Peyer's patch (tissue), 4 donors: ENCODE measurements at regions not wholly inside any gene's neighbourhood (a gene's known extent, or its start where the extent isn't known, plus 50 kb on each side); places are given as distances from the start of the nearest gene placed in this dataset.
"Not testable (repeated sequence)": the region's sequence is repeated elsewhere in the genome, so short reads cannot be mapped to it uniquely, and the experiment has no call there.

ENCODE experiments used
- DNase-seq, 3 donors: peaks; one replicate each; pipeline ENCODE4 v3.0.0-alpha.2; 2017 to 2019
- H3K27ac ChIP-seq, 4 donors: fragments of 200-600 bp; sonication (generic); one replicate each; pipeline ENCODE4 v1.5.1; 2016 to 2019
- H3K27me3 ChIP-seq, 2 donors: fragments of 200-600 bp; sonication (generic); one replicate each; pipeline ENCODE4 v1.5.1; 2019
- H3K36me3 ChIP-seq, 3 donors: fragments of 200-600 bp; sonication (generic); one replicate each; pipeline ENCODE4 v1.5.1; 2016 to 2019
- H3K4me1 ChIP-seq, 4 donors: fragments of 200-600 bp; sonication (generic); one replicate each; pipeline ENCODE4 v1.5.1; 2016 to 2019
- H3K4me3 ChIP-seq, 4 donors: fragments of 200-600 bp; sonication (generic); 1 replicate in 3 of 4; 2 replicates in 1 of 4; pipeline ENCODE4 v1.5.1; 2016 to 2019; ENCODE audit warnings: mild to moderate bottlenecking in 1 of 4
- H3K9me3 ChIP-seq, 4 donors: fragments of 200-600 bp; sonication (generic); one replicate each; pipeline ENCODE4 v1.5.1; 2016 to 2019; ENCODE audit warnings: mild to moderate bottlenecking in 1 of 4
- POLR2A ChIP-seq, 2 donors: fragments of 450-650 bp; IDR thresholded peaks; one replicate each; pipeline ENCODE4 v1.5.1; 2017; ENCODE audit warnings: antibody characterized with exemption in 2 of 2, mild to moderate bottlenecking in 2 of 2, moderate library complexity in 2 of 2
- TF ChIP-seq, protein P1 (sequence below), 6 experiments: fragments of 450-650 bp in 4 of 6; fragments of 200-600 bp in 2 of 6; sonication (generic) in 1 of 6; IDR thresholded peaks; one replicate each; pipeline ENCODE4 v1.5.1; 2017 to 2019; ENCODE audit warnings: antibody characterized with exemption in 6 of 6, mild to moderate bottlenecking in 3 of 6, moderate library complexity in 1 of 6

DNA sequence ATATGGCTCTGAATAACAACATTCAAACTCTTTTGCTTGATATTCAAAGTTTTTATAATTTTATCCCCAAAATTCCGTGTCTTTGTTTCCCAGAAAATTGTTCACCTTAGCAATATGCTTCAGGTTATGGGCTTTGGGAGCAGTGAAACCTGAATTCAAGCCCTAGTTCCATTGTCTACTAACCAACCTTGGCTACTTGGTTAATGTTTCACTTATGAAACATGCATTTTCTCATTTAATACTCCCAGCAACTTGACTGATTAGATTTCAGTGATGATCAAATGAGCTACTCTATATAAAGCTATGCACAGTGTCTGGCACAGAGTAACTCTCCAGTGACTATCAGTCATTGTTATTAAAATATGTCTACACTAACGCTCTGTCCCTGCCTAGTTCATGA, 192.2 kb upstream of the TENT5A start:
- H3K27me3 ChIP-seq, result no peaks in the 10 kb centered on the region
- no peak overlapping the region for H3K27ac ChIP-seq
- no peaks in the 10 kb centered on the region for H3K9me3 ChIP-seq
- DNase-seq, result no peak
- no peak overlapping the region for H3K4me3 ChIP-seq
- no peaks in the 10 kb centered on the region for H3K4me1 ChIP-seq
- no peaks in the 10 kb centered on the region for H3K36me3 ChIP-seq
- no peak for TF ChIP-seq POLR2A (IDR thresholded peaks at IDR 0.05)
- TF ChIP-seq, protein P1, sequence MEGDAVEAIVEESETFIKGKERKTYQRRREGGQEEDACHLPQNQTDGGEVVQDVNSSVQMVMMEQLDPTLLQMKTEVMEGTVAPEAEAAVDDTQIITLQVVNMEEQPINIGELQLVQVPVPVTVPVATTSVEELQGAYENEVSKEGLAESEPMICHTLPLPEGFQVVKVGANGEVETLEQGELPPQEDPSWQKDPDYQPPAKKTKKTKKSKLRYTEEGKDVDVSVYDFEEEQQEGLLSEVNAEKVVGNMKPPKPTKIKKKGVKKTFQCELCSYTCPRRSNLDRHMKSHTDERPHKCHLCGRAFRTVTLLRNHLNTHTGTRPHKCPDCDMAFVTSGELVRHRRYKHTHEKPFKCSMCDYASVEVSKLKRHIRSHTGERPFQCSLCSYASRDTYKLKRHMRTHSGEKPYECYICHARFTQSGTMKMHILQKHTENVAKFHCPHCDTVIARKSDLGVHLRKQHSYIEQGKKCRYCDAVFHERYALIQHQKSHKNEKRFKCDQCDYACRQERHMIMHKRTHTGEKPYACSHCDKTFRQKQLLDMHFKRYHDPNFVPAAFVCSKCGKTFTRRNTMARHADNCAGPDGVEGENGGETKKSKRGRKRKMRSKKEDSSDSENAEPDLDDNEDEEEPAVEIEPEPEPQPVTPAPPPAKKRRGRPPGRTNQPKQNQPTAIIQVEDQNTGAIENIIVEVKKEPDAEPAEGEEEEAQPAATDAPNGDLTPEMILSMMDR (IDR thresholded peaks at IDR 0.05), result no peak

GRCh38 chr6:81942842-81943241, 190.4 kb upstream of the TENT5A start:
- H3K36me3 ChIP-seq, H3K4me3 ChIP-seq, H3K27ac ChIP-seq, H3K9me3 ChIP-seq, DNase-seq, H3K27me3 ChIP-seq, H3K4me1 ChIP-seq: not testable (repeated sequence)

DNA sequence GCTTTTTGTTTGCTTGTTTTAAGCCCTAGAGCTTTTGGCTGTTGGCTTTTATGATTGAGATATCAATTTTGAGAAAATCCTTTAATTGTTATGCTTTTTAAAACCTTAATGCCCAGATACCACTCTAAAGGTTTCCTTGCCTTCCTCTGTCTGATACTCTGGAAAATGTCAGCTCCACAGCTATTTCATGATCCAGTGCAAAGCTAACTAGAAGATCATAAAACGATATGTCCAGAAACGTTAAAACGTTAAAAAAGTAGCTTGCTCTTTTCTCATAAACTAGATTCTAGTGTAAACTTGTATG, 189.5 kb upstream of the TENT5A start:
- Histone ChIP-seq H3K27ac (no peak overlapping the region), H3K4me1 (no peaks in the 10 kb centered on the region), H3K36me3 (no peaks in the 10 kb centered on the region), H3K27me3 (no peaks in the 10 kb centered on the region), H3K9me3 (no peaks in the 10 kb centered on the region), H3K4me3 (no peak overlapping the region)
- no peak for DNase-seq
- TF ChIP-seq, protein P1 (IDR thresholded peaks at IDR 0.05), result no peak
- TF ChIP-seq POLR2A (IDR thresholded peaks at IDR 0.05), result no peak

GRCh38 chr6:81940451-81940985, 188.0 kb upstream of the TENT5A start:
- Histone ChIP-seq H3K27me3 (no peaks in the 10 kb centered on the region), H3K27ac (no peak overlapping the region), H3K4me1 (no peaks in the 10 kb centered on the region), H3K9me3 (no peaks in the 10 kb centered on the region), H3K4me3 (no peak overlapping the region), H3K36me3 (no peaks in the 10 kb centered on the region)
- no peak for DNase-seq
- TF ChIP-seq POLR2A (IDR thresholded peaks at IDR 0.05), result no peak
- TF ChIP-seq, protein P1 (IDR thresholded peaks at IDR 0.05), result no peak

DNA sequence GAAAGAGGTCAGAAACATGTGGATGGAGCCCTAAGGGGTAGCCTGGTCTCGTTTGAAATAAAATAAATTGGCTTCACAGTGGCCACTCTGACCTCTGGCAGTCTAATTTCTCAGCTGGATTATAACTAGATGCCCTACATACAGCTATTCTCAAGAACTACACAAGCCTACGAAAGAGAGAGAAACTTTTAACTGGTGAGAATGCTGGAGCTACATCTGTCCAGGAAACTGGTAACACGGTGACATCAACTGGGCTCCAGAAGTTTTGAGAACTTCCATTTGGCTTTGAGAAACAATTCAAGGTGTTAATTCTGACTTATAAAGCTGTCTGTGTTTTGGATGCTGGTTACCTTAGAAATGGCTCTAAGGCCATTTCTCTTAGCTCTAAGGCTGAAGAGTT, 187.3 kb upstream of the TENT5A start:
- no peak for DNase-seq
- TF ChIP-seq POLR2A (IDR thresholded peaks at IDR 0.05), result no peak
- TF ChIP-seq, protein P1 (IDR thresholded peaks at IDR 0.05), result no peak
- H3K36me3 ChIP-seq, result no peaks in the 10 kb centered on the region
- no peak overlapping the region for H3K4me3 ChIP-seq
- H3K4me1 ChIP-seq, result no peaks in the 10 kb centered on the region
- H3K27ac ChIP-seq, result no peak overlapping the region
- no peaks in the 10 kb centered on the region for H3K9me3 ChIP-seq
- H3K27me3 ChIP-seq, result no peaks in the 10 kb centered on the region

- peaks cover 0 to 4% (median 0%) of the 10 kb centered on the region in 4 donors for H3K4me1 ChIP-seq
- DNase-seq, result no peak
- no peak overlapping the region for H3K4me3 ChIP-seq
- H3K36me3 ChIP-seq, result no peaks in the 10 kb centered on the region
- peak overlapping the region in 1 of 4 donors; percentile 74 for H3K27ac ChIP-seq
- TF ChIP-seq, protein P1 (IDR thresholded peaks at IDR 0.05), result no peak
- no peak for TF ChIP-seq POLR2A (IDR thresholded peaks at IDR 0.05)
- H3K9me3 ChIP-seq, result no peaks in the 10 kb centered on the region
- H3K27me3 ChIP-seq, result no peaks in the 10 kb centered on the region
Observed at GRCh38 chr6:81938991-81939732, 186.7 kb upstream of the TENT5A start.
